C4-2B (cell line): ENCODE measurements at regions not wholly inside any gene's neighbourhood (a gene's known extent, or its start where the extent isn't known, plus 50 kb on each side); places are given as distances from the start of the nearest gene placed in this dataset.

ENCODE experiments used
- CTCF ChIP-seq: fragments of 450-650 bp; conservative IDR thresholded peaks from 2 replicates; pipeline ENCODE4 v1.5.1; 2017; ENCODE audit warnings: mild to moderate bottlenecking
- ZFX ChIP-seq: fragments of 450-650 bp; IDR thresholded peaks from 2 replicates; pipeline ENCODE4 v1.6.1; 2017

- no peak for TF ChIP-seq CTCF
- no peak for TF ChIP-seq ZFX
Measured at GRCh38 chr7:145624618-145625017, 492.0 kb upstream of the CNTNAP2 start.
